ENCODE measurements at regions not wholly inside any gene's neighbourhood (a gene's known extent, or its start where the extent isn't known, plus 50 kb on each side); places are given as distances from the start of the nearest gene placed in this dataset.

DNA sequence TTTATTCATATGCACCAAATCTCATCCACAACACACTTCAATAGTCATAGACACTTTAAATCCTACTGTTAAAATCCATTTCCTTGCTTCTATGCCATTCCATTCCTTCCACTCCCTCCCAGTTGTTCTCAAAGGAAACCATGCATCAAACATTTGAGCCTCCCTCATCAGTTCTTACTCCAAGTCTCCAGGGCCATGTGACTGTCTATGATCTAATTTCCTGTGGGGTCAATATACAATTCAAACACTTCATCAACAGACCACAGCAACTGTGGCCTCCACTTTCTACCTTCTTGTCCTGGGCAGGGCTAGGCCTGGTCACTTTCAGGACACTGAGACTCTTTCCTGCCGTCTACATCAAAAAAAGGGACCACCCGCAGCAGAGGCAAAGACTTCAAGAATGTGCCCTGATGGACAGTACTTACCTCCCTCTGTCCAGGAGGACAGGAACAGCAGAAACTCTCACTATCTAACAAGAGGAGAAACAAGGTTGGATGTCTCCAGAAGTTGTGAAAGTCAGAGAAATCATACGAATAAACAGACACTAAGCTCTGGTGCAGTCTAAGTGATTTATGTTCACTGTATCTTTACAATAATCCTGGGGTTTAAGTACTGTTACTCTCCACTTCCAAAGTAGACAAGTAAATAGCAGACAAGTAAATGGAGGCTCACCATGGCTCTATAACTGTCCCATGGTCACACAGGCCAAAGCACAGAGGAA lies 160.2 kb downstream of the QRSL1 start:
- intact Hi-C loops (cut with micrococcal nuclease; ENCODE audit: unreplicated experiment) = no loop called here
- ChIA-PET POLR2A (no interaction called here), CTCF (no interaction called here)
- DNase-seq = no peak
- Mint-ChIP-seq H3K36me3 (ENCODE audit: insufficient read depth, unreplicated experiment) (no peaks in the 10 kb centered on the region), H3K27me3 (ENCODE audit: insufficient read depth, unreplicated experiment) (no peaks in the 10 kb centered on the region), H3K4me3 (ENCODE audit: unreplicated experiment) (no peak overlapping the region), H3K4me1 (ENCODE audit: low read depth, unreplicated experiment) (peaks cover 9% of the 10 kb centered on the region), H3K27ac (ENCODE audit: unreplicated experiment) (no peak overlapping the region), H3K9me3 (ENCODE audit: unreplicated experiment) (no peaks in the 10 kb centered on the region)
- BruUV-seq (replicated peaks) = no TSS peak
- Histone ChIP-seq H3K4me3 (ENCODE audit: low read depth, low read length) (no peak overlapping the region), H3K9me3 (no peaks in the 10 kb centered on the region), H3K4me1 (peaks cover 16% of the 10 kb centered on the region), H3K27me3 (replicated peaks; ENCODE audit: control insufficient read depth, insufficient read depth, low read length) (no peaks in the 10 kb centered on the region), H3K36me3 (ENCODE audit: control insufficient read depth, insufficient read depth, low read length) (no peaks in the 10 kb centered on the region)
- TF ChIP-seq, protein P1, sequence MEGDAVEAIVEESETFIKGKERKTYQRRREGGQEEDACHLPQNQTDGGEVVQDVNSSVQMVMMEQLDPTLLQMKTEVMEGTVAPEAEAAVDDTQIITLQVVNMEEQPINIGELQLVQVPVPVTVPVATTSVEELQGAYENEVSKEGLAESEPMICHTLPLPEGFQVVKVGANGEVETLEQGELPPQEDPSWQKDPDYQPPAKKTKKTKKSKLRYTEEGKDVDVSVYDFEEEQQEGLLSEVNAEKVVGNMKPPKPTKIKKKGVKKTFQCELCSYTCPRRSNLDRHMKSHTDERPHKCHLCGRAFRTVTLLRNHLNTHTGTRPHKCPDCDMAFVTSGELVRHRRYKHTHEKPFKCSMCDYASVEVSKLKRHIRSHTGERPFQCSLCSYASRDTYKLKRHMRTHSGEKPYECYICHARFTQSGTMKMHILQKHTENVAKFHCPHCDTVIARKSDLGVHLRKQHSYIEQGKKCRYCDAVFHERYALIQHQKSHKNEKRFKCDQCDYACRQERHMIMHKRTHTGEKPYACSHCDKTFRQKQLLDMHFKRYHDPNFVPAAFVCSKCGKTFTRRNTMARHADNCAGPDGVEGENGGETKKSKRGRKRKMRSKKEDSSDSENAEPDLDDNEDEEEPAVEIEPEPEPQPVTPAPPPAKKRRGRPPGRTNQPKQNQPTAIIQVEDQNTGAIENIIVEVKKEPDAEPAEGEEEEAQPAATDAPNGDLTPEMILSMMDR (IDR thresholded peaks at IDR 0.05; ENCODE audit: insufficient read depth in 1 of 2, low read depth in 1 of 2, low read length in 1 of 2, severe bottlenecking in 1 of 2, unreplicated experiment in 1 of 2) = no peak

DNA sequence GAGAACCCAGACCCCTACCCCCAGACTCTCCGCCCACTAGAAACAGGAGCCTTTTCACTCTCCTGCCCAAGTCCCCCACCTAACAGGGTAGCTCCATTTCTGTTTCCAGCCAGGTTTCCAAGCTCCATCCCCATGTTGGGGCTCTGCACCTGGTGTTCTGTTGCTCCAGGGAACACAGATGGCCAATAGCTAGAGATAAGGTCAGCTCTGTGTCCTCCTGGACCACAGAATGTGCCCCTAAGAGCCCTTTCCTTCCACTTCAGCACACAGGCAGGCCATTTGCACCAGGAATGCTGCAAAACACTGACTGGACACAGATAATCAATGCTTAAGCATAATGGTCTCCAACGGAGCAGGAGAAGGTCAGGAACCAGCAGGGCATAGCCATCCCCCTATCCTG lies 159.4 kb downstream of the QRSL1 start:
- Mint-ChIP-seq H3K27me3 (ENCODE audit: insufficient read depth, unreplicated experiment) (no peaks in the 10 kb centered on the region), H3K4me3 (ENCODE audit: unreplicated experiment) (no peak overlapping the region), H3K9me3 (ENCODE audit: unreplicated experiment) (no peaks in the 10 kb centered on the region), H3K4me1 (ENCODE audit: low read depth, unreplicated experiment) (peaks cover 9% of the 10 kb centered on the region), H3K36me3 (ENCODE audit: insufficient read depth, unreplicated experiment) (no peaks in the 10 kb centered on the region), H3K27ac (ENCODE audit: unreplicated experiment) (no peak overlapping the region)
- H3K27me3 ChIP-seq (replicated peaks; ENCODE audit: control insufficient read depth, insufficient read depth, low read length) = no peaks in the 10 kb centered on the region
- peaks cover 13% of the 10 kb centered on the region for H3K4me1 ChIP-seq
- intact Hi-C loops (cut with micrococcal nuclease; ENCODE audit: unreplicated experiment) = no loop called here
- no peaks in the 10 kb centered on the region for H3K9me3 ChIP-seq
- no peaks in the 10 kb centered on the region for H3K36me3 ChIP-seq (ENCODE audit: control insufficient read depth, insufficient read depth, low read length)
- TF ChIP-seq, protein P1 (IDR thresholded peaks at IDR 0.05; ENCODE audit: insufficient read depth in 1 of 2, low read depth in 1 of 2, low read length in 1 of 2, severe bottlenecking in 1 of 2, unreplicated experiment in 1 of 2) = no peak
- DNase-seq = no peak
- ChIA-PET POLR2A (interaction anchor here (0.6 kb wide), 1 partner anchor 442 kb away, joined by 5 read pairs; no protein-coding TSS in a partner anchor), CTCF (interaction anchor here (0.6 kb wide), 1 partner anchor 196 kb away, joined by 3 read pairs; no protein-coding TSS in a partner anchor)
- BruUV-seq (replicated peaks) = no TSS peak
- no peak overlapping the region for H3K4me3 ChIP-seq (ENCODE audit: low read depth, low read length)

DNA sequence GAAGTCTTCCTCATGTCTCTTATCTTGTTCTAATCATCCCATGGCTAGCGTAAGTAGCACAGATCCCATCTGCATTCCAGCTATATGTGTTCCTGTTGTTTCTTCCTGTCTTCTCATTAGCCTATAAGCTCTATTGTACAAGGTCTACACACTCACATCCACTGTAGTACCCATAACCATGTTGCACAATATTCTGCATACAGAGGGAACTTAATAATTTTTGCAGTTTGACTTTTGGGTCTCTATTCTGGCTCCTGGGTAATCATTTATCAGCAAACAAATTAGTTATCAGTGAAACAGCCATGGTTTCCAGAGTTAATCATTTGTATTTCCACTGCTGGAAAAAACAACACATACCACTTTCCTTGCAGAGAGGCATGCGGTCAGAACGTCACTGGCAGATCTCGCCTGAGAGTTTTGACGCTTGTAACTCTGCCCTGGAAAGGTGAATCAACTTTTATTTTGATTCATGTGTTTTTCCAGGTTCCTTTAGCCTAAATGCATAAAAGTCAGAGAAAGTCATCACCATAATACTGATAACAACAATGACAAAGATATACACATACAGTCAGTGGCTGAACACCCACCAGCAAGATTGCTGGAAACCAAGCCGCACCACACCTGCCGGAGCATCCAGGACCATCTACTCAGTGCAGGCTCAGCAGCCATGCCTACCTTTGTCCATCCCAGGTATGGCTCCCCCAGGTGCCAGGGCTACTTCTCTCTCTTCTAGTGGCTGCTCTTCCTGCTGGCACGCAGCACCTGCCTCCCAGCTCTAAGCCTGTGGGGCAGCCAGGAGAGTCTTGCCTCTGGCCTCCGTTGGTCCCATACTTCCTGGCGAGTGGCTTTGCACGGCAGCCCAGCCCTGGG lies 158.2 kb downstream of the QRSL1 start:
- Histone ChIP-seq H3K4me1 (peaks cover 13% of the 10 kb centered on the region), H3K4me3 (ENCODE audit: low read depth, low read length) (no peak overlapping the region), H3K27me3 (replicated peaks; ENCODE audit: control insufficient read depth, insufficient read depth, low read length) (no peaks in the 10 kb centered on the region), H3K36me3 (ENCODE audit: control insufficient read depth, insufficient read depth, low read length) (no peaks in the 10 kb centered on the region), H3K9me3 (0 out of 2 replicates have a peak, but pooled peaks cover 2% of the 10 kb centered on the region)
- BruUV-seq (replicated peaks) = no TSS peak
- H3K27ac Mint-ChIP-seq (ENCODE audit: unreplicated experiment) = peak overlapping the region; percentile 45
- intact Hi-C loops (cut with micrococcal nuclease; ENCODE audit: unreplicated experiment) = loop anchor here (1.0 kb wide), 1 partner anchor 12 kb away; no protein-coding TSS in a partner anchor
- no peaks in the 10 kb centered on the region for H3K36me3 Mint-ChIP-seq (ENCODE audit: insufficient read depth, unreplicated experiment)
- TF ChIP-seq, protein P1 (IDR thresholded peaks at IDR 0.05; ENCODE audit: insufficient read depth in 1 of 2, low read depth in 1 of 2, low read length in 1 of 2, severe bottlenecking in 1 of 2, unreplicated experiment in 1 of 2) = no peak
- DNase-seq = peak; percentile 41 to 47
- H3K4me3 Mint-ChIP-seq (ENCODE audit: unreplicated experiment) = no peak overlapping the region
- ChIA-PET CTCF (no interaction called here), POLR2A (no interaction called here)
- H3K4me1 Mint-ChIP-seq (ENCODE audit: low read depth, unreplicated experiment) = peaks cover 9% of the 10 kb centered on the region
- peaks cover 9% of the 10 kb centered on the region for H3K9me3 Mint-ChIP-seq (ENCODE audit: unreplicated experiment)
- H3K27me3 Mint-ChIP-seq (ENCODE audit: insufficient read depth, unreplicated experiment) = no peaks in the 10 kb centered on the region

All from Caco-2 (cell line).